ENCODE measurements at regions not wholly inside any gene's neighbourhood (a gene's known extent, or its start where the extent isn't known, plus 50 kb on each side); places are given as distances from the start of the nearest gene placed in this dataset.

DNA sequence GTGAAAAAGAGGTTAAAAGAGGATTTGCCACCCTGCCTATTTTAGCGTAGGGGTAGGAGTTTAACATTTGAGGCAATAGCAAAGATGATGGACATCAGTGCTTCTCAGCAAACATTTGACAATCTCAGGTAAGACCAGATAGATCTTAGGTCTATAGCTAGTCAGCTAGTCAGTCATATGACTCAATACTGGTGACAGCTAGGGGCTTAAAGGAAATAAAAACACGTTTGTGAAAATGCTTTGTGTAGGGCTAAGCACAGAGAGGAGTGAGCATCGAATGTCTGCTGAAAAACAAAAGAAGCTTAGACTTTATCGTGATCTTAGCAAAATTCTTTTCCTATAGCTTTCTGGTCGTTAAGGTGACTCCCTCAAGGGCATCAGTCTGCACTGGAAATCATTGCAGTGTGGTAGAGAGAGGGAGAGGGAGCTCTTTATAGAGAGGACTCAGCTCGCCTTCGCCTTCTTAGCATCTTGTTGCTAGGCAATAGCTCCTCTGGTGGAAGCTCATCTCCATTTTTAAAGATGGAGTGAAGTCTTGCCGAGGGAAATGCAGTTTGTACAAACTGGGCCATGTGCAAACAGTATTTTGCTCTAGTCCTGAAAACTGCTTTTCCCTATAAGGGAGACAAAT lies 62.8 kb upstream of the SLC38A11 start:
- TF ChIP-seq CTCF (IDR thresholded peaks at IDR 0.05; ENCODE audit: low read depth, low read length, poor library complexity, severe bottlenecking) (no peak), EZH2phosphoT487 (IDR thresholded peaks at IDR 0.05; ENCODE audit: borderline replicate concordance, low read length) (no peak)
